ENCODE measurements at regions not wholly inside any gene's neighbourhood (a gene's known extent, or its start where the extent isn't known, plus 50 kb on each side); places are given as distances from the start of the nearest gene placed in this dataset.

DNA sequence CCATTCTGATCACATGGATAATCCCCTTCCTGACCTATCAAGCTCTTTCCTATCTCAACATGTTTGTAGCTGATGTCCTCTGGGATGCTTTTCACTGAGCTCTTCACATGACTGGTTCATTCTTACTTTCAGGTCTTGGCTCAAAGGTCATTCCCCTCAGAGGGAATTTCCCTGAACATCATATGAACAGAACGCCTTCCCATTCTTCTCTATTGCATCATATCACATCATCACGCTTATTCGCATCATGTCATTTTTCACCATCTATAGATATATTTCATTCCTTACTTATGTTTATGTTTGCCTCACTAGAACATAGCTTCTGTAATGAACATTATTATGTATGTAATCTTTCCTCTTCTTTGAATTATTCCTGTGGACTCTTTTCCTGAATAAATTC is 178.9 kb upstream of the APCDD1 start:
- no peak for TF ChIP-seq TCF12 (IDR thresholded peaks at IDR 0.05; ENCODE audit: low read depth)
- TF ChIP-seq YY1 (IDR thresholded peaks at IDR 0.05; ENCODE audit: low read depth) = no peak
- no peak for TF ChIP-seq RAD21 (IDR thresholded peaks at IDR 0.05; ENCODE audit: low read depth)
- TF ChIP-seq EP300 (IDR thresholded peaks at IDR 0.05; ENCODE audit: borderline replicate concordance) = no peak
- TF ChIP-seq, protein P1, sequence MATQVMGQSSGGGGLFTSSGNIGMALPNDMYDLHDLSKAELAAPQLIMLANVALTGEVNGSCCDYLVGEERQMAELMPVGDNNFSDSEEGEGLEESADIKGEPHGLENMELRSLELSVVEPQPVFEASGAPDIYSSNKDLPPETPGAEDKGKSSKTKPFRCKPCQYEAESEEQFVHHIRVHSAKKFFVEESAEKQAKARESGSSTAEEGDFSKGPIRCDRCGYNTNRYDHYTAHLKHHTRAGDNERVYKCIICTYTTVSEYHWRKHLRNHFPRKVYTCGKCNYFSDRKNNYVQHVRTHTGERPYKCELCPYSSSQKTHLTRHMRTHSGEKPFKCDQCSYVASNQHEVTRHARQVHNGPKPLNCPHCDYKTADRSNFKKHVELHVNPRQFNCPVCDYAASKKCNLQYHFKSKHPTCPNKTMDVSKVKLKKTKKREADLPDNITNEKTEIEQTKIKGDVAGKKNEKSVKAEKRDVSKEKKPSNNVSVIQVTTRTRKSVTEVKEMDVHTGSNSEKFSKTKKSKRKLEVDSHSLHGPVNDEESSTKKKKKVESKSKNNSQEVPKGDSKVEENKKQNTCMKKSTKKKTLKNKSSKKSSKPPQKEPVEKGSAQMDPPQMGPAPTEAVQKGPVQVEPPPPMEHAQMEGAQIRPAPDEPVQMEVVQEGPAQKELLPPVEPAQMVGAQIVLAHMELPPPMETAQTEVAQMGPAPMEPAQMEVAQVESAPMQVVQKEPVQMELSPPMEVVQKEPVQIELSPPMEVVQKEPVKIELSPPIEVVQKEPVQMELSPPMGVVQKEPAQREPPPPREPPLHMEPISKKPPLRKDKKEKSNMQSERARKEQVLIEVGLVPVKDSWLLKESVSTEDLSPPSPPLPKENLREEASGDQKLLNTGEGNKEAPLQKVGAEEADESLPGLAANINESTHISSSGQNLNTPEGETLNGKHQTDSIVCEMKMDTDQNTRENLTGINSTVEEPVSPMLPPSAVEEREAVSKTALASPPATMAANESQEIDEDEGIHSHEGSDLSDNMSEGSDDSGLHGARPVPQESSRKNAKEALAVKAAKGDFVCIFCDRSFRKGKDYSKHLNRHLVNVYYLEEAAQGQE (IDR thresholded peaks at IDR 0.05; ENCODE audit: low read depth) = no peak
- TF ChIP-seq TAF1 (IDR thresholded peaks at IDR 0.05; ENCODE audit: low read depth) = no peak
- TF ChIP-seq, protein P2, sequence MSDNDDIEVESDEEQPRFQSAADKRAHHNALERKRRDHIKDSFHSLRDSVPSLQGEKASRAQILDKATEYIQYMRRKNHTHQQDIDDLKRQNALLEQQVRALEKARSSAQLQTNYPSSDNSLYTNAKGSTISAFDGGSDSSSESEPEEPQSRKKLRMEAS (IDR thresholded peaks at IDR 0.05) = no peak
- TF ChIP-seq NFIC (IDR thresholded peaks at IDR 0.05) = no peak
- no peak for TF ChIP-seq CREB1 (IDR thresholded peaks at IDR 0.05; ENCODE audit: low read depth)
- TF ChIP-seq ZBTB7A (IDR thresholded peaks at IDR 0.05; ENCODE audit: low read depth) = no peak
- no peak for TF ChIP-seq TEAD4 (IDR thresholded peaks at IDR 0.05)
- no peak for TF ChIP-seq FOXM1 (IDR thresholded peaks at IDR 0.05; ENCODE audit: borderline replicate concordance, low read depth)
- no peak for TF ChIP-seq CEBPB (IDR thresholded peaks at IDR 0.05)

All from Ishikawa (cell line).